Iris pigment epithelial cell (primary cell): ENCODE measurements at regions not wholly inside any gene's neighbourhood (a gene's known extent, or its start where the extent isn't known, plus 50 kb on each side); places are given as distances from the start of the nearest gene placed in this dataset.
A peak's percentile ranks its signal among the peaks of the same experiment; 100 is the strongest.
"Not testable (repeated sequence)": the region's sequence is repeated elsewhere in the genome, so short reads cannot be mapped to it uniquely, and the experiment has no call there.

Experiments
- DNase-seq: peaks from one replicate; pipeline ENCODE4 v3.0.0-alpha.2; 2011; ENCODE audit warnings: low read depth

DNA sequence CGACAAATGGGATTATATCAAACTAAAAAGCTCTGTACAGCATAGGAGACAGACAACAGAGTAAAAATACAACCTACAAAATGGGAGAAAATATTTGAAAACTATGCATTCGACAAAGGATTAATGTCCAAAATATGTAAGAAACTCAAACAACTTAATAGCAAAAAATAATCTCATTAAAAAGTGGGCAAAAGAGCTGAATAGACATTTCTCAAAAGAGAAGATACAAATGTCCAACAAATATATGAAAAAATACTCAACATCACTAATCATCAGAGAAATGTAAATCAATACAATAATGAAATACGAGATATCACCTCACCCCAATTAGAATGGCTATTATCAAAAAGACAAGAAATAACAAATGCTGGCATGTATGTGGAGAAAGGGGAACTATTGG is 272.9 kb downstream of the KLHL13 start:
- DNase-seq, result no peak

DNA sequence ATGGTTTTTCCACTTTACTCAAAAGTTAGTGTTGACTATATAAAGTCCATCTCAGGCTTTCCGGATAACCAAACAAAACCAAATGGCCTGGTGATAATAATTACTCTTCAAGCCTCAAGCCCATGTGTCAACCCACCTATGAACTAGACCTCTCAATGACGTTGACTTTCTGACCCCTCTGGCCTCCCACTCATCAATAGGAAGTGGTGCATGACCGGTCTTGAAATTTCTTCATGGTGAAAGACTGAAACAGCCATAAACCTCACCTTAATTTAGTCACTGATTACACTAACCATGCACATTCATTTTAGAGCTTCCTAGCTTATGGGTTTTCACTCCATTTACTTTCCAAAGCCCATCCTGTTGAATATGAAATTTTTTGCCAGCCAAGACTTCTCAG is 276.0 kb downstream of the KLHL13 start:
- no peak for DNase-seq

DNA sequence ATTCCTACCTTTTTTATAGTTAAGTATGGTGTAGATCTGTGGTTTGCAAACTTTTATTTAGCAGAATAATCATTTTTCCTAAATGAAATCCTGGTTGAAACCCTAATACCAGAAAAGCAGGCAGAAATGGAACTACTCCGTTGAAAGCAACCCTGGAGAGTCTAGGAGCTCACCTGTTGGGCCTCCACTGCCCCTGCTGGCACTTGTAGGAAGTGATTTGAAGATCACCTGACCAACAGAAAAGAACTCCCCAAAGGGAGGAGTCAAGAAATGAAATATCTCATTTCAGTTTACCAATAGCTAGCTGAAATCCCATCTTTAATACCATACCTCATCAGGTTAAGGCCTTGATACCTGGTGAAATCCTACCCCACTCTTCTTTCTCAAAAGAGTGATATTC is 277.1 kb downstream of the KLHL13 start:
- DNase-seq, result no peak

DNA sequence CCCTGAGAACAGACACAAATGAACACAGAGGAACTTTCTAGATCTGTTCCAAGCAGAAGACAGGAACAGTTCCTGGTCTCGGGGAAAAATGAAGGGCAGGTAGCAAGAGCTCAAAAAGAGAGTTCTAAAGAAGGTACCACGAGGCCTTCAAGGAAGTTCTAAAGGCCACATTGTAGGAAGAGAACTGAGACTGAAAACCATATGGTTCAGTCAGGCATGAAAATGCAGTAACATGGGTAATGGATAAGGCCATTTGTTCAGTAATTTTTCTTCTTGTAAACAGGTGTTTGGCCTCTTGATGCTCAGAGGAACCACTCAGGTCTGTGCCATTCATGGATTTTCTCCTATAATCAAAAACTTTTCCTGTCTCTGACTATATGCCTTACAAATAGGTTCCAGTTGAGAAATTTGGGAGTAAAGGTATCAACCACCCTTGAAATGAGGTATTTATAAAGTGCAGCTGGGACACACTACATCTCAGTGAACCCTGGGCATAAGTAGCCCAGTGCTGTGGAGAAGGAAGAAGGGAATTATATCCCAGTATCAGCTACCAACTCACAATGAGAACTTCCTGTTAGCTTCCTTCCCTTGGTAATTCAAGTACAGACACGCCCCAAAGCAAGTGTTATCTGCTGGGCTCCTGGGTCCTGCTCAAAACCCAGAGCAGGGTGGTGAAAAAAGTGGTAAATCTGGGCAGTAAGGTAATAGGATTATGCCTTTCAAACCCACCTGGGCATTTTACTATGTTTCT is 277.9 kb downstream of the KLHL13 start:
- no peak for DNase-seq

DNA sequence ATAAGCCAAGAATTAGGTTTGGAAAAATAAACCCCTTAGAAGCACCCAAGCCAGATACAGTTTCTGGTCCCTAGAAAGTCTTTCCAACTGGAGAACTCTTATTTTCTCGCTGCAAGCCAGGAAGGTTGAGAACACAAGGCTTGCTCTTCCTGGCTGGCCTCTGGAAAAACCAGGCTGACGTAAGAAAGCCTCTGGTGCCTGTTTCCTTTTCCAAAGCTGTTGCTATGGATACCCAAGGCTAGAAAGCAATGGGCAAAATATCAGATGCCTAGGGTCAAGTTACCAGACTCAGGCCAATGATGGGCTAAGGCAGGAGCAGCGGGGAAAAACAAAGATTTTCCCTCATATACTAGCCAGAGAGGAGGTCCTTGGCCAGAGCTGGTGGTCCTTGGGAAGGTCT is 281.6 kb downstream of the KLHL13 start:
- no peak for DNase-seq

DNA sequence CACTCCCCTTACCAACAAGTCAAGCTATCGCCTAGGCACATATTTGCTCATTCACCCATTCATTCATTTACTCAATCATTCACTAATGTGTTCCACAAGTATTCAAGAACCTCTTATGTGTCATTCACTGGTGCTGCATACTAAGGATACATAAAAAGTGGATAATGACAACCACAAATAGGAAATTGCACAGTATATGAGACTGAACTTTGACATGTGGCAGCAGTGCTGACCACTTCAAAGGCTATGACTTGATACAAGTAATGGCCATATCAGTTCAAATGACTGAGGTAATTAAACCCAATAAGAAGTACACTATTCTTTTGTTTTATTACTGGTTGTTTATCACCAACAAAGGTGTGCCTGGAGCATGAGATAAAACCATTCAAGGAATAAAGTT is 282.5 kb downstream of the KLHL13 start:
- no peak for DNase-seq

DNA sequence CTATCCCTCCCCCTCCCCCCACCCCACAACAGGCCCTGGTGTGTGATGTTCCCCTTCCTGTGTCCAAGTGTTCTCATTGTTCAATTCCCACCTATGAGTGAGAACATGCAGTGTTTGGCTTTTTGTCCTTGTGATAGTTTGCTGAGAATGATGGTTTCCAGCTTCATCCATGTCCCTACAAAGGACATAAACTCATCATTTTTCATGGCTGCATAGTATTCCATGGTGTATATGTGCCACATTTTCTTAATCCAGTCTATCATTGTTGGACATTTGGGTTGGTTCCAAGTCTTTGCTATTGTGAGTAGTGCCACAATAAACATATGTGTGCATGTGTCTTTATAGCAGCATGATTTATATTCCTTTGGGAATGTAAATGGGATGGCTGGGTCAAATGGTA is 295.1 kb downstream of the KLHL13 start:
- DNase-seq, result not testable (repeated sequence)

DNA sequence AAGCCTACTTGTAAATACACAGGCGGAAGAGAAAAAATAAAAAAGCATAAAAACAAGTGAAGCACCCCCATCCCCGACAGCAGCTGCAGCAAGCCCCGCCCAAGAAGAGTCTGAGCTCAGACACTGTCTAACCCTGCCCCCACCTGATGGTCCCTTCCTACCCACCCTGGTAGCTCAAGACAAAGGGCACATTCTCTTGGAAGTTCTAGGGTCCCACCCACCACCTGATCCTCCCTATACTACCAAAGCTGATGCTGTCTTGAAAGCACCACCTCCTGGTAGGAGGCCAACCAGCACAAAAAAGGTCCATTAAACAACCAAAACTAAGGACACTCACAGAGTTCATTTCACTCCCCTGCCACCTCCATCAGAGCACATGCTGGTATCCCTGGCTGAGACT is 308.2 kb downstream of the KLHL13 start:
- DNase-seq, result no peak

DNA sequence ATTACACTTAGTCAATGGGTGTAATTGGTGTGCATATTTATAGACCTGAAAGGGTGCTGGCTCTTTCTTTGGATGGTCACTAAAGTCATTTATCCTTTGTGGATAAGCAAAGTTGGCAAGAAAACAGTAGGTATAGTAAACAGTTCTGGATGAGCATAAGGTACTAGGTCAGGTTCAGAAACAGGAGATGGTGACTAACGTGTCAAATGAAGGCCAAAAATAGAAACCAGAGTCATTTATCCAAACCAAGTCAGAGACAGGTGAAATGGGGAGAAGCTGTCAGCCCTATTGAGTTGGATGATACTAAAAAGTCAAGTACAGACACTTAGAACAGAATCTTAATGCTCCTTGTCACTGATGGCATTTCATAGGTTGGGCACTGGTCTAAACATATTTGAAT is 313.1 kb downstream of the KLHL13 start:
- no peak for DNase-seq

DNA sequence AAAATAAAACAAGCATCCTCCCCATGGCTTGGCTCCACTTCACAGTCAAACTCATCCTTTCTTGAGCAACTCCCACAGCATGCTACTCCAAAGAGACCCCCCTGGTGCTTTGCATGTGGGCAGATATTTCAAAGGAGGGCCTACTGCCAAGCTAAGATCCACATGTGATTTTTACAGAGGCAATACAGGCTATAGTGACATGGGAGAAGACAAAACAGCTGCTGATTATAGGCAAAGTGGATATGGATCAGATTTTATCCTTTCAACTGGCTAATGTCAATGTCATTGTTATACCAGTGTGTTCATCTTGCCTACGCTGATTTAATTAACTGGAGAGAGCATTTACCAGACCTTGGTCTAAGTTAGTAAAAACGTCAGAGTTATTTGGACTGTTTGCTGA is 328.3 kb downstream of the KLHL13 start:
- DNase-seq, result no peak

DNA sequence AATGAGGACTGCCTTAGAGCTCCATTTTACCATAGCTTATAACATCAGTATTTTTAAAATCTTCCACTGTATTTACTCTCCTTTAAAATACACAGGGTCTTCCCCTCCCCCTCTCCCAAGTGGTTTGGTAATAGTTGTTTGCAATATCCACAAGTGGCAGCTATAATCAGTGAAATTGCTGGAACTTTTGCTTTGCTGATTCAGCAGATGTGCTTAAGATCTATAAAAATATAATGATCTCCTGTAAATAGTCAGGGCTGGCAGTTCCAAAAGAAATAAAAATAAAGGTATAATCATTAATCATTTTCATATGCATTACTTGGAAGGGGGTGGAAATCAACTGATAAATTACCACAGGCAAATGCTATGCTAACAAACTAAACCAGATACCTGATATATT is 345.2 kb downstream of the KLHL13 start:
- no peak for DNase-seq

DNA sequence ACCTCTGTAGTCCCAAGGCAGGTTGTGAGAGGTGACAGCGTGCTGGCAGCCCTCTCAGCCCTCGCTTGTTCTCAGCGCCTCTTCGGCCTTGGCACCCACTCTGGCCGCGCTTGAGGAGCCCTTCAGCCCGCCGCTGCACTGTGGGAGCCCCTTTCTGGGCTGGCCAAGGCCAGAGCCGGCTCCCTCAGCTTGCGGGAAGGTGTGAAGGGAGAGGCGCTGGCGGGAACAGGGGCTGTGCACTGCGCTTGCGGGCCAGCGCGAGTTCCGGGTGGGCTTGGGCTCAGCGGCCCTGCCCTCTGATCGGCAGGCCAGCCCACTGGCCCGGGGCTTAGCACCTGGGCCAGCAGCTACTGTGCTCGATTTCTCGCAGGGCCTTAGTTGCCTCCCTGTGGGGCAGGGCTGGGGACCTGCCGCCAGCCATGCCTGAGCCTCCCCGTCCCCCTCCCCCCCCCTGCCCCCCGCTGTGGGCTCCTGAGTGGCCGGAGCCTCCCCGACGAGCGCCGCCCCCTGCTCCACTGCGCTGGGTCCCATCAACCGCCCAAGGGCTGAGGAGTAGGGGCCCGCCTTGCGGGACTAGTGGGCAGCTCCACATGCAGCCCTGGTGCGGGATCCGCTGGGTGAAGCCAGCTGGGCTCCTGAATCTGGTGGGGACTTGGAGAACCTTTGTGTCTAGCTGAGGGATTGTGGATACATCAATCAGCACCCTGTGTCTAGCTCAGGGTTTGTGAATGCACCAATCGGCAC is 347.6 kb downstream of the KLHL13 start:
- no peak for DNase-seq

DNA sequence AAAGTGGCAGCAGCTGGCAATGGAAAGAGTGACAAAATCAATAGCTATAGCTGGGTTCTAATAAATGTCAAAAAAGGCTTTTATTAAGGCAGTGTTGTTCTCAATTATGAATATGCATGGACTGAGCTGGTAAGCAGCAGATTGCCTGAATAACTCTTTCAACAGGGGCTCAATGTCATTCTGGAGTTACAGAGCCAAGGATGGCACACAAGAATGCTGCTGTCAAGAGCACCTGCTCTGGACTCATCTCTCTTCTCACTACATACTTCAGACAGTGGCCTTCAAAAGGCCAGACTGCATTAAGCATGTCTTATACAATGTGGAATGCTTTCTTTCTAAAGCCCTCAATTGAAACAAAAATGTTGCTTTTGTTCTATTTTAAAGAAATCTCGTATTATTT is 351.4 kb downstream of the KLHL13 start:
- DNase-seq, result no peak

DNA sequence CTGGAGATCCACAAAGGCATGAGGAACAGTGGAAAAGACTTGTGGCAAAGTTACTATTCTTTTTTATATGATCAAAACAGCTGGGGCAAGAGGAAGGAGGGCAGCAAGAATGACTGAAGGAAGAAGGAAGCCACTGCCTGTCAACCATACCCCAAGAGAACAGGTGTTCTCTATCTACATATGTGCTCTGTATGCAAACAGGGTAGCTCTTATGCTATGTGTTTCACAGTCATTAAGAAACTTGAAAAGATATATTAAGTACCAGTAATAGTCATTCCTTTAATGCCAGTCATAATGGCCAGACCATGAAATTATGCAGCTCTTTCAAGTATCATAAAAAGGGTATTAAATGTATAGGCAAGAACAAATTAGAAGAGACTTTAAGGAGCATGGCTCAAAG is 363.9 kb downstream of the KLHL13 start:
- no peak for DNase-seq

DNA sequence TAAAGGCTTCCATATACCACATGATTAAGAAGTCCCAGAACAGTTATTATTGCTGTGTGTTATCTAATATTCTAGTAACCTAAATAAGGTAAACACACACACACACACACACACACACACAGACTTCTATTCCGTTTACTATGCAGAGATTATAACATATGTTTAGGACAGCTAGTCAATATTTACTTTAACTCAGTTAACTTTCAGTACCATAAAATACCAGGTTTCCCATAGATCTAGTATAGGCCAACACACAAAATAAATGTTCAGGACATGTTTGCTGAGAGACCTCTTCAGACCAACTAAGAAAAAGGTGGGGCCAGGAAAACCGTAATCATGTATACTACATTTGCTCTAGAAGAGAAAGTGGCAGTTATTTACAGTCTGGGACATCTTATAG is 365.5 kb downstream of the KLHL13 start:
- no peak for DNase-seq

DNA sequence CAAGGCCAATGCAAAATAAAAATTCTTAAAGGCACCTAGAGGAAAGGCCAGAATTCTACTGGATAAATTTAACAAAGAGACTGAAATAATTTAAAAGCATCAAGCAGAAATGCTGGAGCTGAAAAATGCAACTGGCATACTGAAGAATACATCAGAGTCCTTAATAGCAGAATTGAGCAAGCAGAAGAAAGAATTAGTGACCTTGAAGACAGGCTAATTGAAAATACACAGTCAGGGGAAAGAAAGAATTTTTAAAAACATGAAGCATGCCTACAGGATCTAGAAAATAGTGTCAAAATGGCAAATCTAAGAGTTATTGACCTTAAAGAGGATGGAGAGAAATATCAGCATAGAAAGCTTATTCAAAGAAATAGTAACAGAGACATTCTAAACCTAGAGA is 371.7 kb downstream of the KLHL13 start:
- no peak for DNase-seq

DNA sequence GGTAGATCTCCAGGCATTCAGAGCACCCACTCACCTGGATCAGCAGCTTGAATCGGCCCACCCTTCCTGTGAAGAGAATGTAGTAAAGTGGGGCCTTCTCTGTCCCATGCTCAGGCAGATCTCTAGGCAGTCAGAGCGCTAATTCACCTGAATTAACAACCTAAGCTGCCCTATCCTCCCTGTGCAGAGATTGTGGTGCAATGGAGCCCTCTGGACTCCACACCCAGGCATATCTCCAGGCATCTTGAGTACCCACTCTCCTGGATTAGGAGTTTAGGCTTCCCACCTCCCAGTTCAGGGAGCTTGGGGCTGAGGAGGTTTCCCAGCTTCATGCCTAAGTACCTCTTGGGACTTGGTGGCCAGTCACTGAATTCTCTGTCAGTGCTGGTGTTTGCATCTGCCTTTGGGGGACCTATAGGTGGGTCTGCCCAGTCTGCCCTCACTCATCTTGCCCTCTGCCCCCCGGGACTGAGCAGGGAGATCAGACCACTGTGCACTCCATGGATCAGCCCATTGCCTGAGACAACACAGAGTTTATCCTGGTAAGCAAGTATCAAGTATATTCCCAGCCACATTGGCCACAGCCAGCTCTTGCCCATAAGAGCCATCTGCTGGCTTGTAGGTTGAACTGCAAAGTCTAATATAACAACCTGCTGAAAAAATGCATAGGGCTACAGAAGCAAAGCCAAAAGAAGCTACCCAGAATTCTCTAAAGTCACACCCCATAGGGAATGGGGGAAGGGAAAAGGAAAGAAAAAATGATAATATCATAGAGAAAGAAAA is 372.9 kb downstream of the KLHL13 start:
- peak; percentile 20 for DNase-seq

DNA sequence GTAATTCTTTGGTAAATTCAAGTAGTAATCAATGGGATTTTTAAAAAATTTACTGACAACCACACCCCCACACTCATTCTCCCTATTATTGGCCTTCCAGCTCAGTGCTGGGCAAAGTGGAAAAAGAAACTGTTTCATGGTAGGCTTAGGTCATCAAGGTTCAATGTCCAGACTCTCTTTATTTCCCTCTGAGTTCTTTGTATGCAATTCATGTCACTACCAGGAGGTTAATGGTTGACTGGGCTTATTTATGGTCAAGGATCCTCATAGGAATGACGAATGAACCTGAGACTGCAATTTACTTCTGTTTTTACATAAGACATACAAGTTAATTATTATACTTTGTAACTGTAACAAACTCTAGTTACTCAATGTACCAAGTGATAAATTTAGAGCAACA is 403.2 kb downstream of the KLHL13 start:
- DNase-seq, result no peak

DNA sequence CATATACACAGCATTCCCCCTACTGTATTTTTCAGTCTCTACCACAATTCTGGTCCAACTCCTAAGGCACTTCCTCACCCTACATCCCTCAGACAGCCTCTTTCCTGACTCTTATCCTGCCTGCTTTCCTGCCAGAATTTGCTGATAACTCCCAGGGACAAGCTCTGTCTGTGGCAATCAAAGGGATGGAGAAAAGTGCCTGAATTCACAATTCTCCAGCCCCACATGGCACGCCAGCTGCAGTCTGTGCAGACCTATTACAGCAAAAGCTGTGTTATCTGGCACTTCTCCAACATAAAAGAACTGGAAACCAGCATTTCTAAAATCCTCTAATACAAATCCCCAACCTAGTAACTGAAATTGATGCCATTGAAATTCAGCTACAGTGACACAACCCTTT is 404.8 kb downstream of the KLHL13 start:
- no peak for DNase-seq

DNA sequence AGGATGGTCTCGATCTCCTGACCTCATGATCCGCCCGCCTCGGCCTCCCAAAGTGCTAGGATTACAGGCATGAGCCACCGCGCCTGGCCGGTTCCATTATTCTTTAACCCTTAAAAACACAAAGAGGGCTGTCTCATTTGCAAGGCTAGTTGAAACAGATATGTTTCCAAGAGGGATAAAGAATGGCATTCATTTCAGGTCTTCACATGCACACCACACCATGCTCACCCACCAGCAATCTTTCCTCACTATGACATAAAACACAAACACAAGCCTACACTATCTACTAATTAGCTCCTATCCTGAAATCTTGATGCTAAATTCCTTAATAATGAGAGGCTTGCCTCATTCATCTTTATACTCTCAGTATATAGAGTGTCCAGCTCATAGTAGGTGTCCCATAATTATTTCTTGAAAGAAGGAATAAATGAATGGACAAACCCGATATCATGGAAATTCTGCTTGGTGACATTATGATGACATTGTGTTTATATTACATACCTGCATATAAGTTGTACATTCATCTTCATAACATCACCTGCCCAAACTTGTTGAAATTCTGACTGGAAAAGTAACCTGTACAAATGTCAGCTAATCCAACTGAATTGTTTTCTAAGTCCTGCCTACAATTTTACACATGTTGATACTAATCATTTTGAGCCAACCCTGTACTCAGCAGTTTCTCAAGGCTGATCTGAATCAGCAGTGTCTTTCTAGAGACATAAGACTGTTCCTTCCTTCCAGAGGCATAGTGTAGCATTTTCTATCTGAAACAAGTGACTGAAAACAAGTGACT is 408.5 kb downstream of the KLHL13 start:
- DNase-seq, result no peak

DNA sequence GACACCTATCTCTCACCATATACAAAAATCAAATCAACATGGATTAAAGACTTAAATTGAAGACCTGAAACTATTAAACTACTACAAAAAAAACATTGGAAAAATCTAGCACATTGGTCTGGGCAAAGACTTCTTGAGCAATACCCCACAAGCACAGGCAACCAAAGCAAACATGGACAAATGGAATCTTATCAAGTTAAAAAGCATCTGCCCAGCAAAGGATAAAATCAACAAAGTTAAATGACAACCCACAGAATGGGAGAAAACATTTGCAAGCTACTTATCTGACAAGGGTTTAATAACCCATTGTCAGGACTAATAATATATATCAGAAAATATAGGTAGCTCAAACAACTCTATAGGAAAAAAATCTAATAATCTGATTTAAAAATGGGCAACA is 415.6 kb downstream of the KLHL13 start:
- DNase-seq, result no peak

DNA sequence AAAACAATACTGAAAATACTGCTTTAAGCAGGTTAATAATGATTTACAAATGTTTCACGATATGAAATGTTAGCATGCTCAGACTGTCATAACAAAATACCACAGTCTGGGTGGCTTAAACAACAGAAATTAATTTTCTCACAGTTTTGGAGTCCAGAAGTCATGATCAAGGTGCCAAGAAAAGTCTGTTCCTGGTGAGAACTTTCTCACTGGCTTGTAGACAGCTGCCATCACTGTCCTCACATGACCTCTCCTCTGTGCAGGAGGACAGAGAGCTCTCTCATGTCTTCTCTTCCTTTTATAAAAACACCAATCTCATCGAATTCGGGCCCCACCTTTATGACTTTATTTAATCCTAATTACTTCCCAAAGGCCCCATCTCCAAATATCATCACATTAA is 426.7 kb downstream of the KLHL13 start:
- no peak for DNase-seq
